Gastrocnemius medialis (tissue), 4 donors: ENCODE measurements at regions not wholly inside any gene's neighbourhood (a gene's known extent, or its start where the extent isn't known, plus 50 kb on each side); places are given as distances from the start of the nearest gene placed in this dataset.

Source experiments
- ATAC-seq, 2 donors: fragments of 150-250 bp; one replicate each; pipeline ENCODE4 v1.9.1; 2016
- DNase-seq, 2 donors: peaks; one replicate each; pipeline ENCODE4 v3.0.0-alpha.2; 2019
- H3K27ac ChIP-seq, 4 donors: fragments of 200-600 bp; sonication (generic); 1 replicate in 1 of 4; 2 replicates in 3 of 4; pipeline ENCODE4 v1.5.1; 2016 to 2018; ENCODE audit warnings: mild to moderate bottlenecking in 2 of 4, moderate library complexity in 1 of 4
- H3K27me3 ChIP-seq, 3 donors: fragments of 200-600 bp; sonication (generic) in 2 of 3; 1 replicate in 1 of 3; 2 replicates in 2 of 3; pipeline versions ENCODE4 v1.5.1 to v1.6.0; 2016 to 2019; ENCODE audit warnings: mild to moderate bottlenecking in 1 of 3, moderate library complexity in 1 of 3
- H3K36me3 ChIP-seq, 2 donors: fragments of 200-600 bp; sonication (generic) in 1 of 2; one replicate each; pipeline ENCODE4 v1.5.1; 2017 to 2018
- H3K4me1 ChIP-seq, 2 donors: fragments of 200-600 bp; sonication (generic) in 1 of 2; one replicate each; pipeline ENCODE4 v1.5.1; 2016 to 2017; ENCODE audit warnings: mild to moderate bottlenecking in 2 of 2
- H3K4me3 ChIP-seq, 4 donors: fragments of 200-600 bp; sonication (generic) in 3 of 4; 1 replicate in 1 of 4; 2 replicates in 3 of 4; pipeline ENCODE4 v1.5.1; 2016 to 2019; ENCODE audit warnings: mild to moderate bottlenecking in 2 of 4
- H3K9me3 ChIP-seq, 3 donors: fragments of 200-600 bp; sonication (generic) in 2 of 3; 1 replicate in 1 of 3; 2 replicates in 2 of 3; pipeline ENCODE4 v1.5.1; 2016 to 2019
- POLR2A ChIP-seq, 2 donors: fragments of 450-650 bp; IDR thresholded peaks; one replicate each; pipeline ENCODE4 v1.6.1; 2017; ENCODE audit warnings: antibody characterized with exemption in 2 of 2, mild to moderate bottlenecking in 2 of 2, moderate library complexity in 2 of 2
- in situ Hi-C, 4 donors: fragments of 200-750 bp; cut with MboI; loops; one replicate each; pipeline versions ENCODE4 v1.15.0 to v1.8.0; 2017; ENCODE audit warnings: low sequenced_read_pairs in 4 of 4
- intact Hi-C: fragments of 100-400 bp; cut with DNase I; formaldehyde crosslinking; loops from one replicate; pipeline ENCODE4 v1.15.1; 2023; ENCODE audit warnings: low total_unique reads
- TF ChIP-seq, protein P1 (sequence below), 5 experiments: fragments of 450-650 bp in 3 of 5; fragments of 200-600 bp in 2 of 5; sonication (generic) in 2 of 5; IDR thresholded peaks in 4 of 5; conservative IDR thresholded peaks in 1 of 5; 1 replicate in 4 of 5; 2 replicates in 1 of 5; pipeline ENCODE4 v1.5.1; 2016 to 2019; ENCODE audit warnings: antibody characterized with exemption in 5 of 5, mild to moderate bottlenecking in 3 of 5, moderate library complexity in 3 of 5

DNA sequence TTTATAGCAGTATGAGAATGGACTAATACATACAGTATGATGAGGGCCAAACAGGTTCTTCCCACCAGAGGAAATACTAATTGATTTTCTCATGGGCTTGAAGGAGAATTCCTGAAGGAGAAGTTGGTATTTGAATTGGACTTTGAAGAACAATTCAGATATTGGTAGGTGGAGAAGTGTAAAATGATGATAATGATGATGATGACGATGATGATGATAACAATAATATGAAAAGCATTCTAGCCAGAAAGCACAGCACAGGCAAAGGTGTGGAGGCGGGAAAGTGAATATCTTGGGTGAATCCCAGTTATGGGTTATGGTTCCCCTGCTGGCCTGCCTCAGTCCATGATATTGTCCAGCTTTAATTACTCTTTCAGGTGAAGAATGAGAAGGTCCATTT lies 562.4 kb upstream of the SALL1 start:
- Histone ChIP-seq H3K4me1 (no peaks in the 10 kb centered on the region), H3K27me3 (no peaks in the 10 kb centered on the region), H3K9me3 (no peaks in the 10 kb centered on the region), H3K27ac (no peak overlapping the region), H3K36me3 (no peaks in the 10 kb centered on the region), H3K4me3 (no peak overlapping the region)
- TF ChIP-seq POLR2A (IDR thresholded peaks at IDR 0.05): no peak
- TF ChIP-seq, protein P1, sequence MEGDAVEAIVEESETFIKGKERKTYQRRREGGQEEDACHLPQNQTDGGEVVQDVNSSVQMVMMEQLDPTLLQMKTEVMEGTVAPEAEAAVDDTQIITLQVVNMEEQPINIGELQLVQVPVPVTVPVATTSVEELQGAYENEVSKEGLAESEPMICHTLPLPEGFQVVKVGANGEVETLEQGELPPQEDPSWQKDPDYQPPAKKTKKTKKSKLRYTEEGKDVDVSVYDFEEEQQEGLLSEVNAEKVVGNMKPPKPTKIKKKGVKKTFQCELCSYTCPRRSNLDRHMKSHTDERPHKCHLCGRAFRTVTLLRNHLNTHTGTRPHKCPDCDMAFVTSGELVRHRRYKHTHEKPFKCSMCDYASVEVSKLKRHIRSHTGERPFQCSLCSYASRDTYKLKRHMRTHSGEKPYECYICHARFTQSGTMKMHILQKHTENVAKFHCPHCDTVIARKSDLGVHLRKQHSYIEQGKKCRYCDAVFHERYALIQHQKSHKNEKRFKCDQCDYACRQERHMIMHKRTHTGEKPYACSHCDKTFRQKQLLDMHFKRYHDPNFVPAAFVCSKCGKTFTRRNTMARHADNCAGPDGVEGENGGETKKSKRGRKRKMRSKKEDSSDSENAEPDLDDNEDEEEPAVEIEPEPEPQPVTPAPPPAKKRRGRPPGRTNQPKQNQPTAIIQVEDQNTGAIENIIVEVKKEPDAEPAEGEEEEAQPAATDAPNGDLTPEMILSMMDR (IDR thresholded peaks at IDR 0.05 in 4 of 5, conservative IDR thresholded peaks at IDR 0.05 in 1 of 5): no peak
- no peak for ATAC-seq
- no peak for DNase-seq
- in situ Hi-C loops (no loop called here), intact Hi-C loops (no loop called here)

DNA sequence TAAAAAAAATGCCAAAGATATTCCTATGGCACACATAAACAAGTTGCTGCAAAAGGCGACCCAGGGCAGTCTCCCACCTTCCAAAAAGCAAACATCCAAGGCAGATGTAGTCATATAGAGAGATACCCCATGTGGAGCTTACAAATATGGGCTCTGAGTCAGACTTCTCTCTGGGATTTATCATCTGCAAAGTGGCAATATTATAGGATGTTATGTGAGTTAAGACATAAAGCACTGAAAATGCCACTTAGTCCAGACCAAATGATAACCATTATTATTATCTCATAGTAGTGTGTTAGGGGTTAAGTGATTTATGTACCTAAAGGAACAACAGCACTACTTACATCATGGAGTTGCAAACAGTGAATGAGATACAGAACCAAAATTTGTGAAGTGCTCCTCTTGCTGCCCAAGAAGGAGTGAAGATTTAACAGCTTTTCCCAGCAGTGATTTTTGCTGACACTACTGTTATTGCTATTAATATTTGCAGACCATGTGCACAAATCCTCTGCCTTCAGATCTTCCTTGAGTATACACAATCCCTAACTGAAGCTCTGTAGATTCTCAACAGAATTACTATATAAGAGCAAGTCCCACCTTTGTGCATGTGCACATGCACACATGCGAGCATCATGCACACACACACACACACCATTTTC lies 560.0 kb upstream of the SALL1 start:
- Histone ChIP-seq H3K27me3 (no peaks in the 10 kb centered on the region), H3K36me3 (no peaks in the 10 kb centered on the region), H3K4me1 (no peaks in the 10 kb centered on the region), H3K4me3 (no peak overlapping the region), H3K9me3 (no peaks in the 10 kb centered on the region), H3K27ac (no peak overlapping the region)
- no peak for DNase-seq
- TF ChIP-seq, protein P1 (IDR thresholded peaks at IDR 0.05 in 4 of 5, conservative IDR thresholded peaks at IDR 0.05 in 1 of 5): no peak
- no peak for TF ChIP-seq POLR2A (IDR thresholded peaks at IDR 0.05)
- intact Hi-C loops (no loop called here), in situ Hi-C loops (no loop called here)
- no peak for ATAC-seq

DNA sequence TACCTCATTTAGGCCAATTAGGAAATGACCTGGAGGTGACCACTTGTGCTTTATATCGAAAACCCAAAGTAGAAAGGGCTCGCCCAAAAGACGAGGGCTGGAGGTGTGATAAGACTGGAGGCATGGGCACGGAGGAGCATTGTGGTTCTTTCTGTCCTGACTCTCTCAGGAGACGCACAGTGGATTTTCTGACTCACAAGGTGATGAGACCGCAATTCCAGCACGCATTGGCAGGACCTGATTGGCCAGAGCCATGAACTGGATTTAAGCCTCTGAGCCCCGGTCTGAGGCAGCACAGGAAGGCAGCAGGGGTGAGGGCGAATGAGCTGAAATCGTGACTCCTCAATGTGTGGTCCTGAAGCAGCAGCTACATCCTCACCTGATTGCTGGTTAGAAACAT lies 559.1 kb upstream of the SALL1 start:
- Histone ChIP-seq H3K36me3 (no peaks in the 10 kb centered on the region), H3K27ac (no peak overlapping the region), H3K4me3 (no peak overlapping the region), H3K9me3 (no peaks in the 10 kb centered on the region), H3K27me3 (no peaks in the 10 kb centered on the region), H3K4me1 (no peaks in the 10 kb centered on the region)
- ATAC-seq (no peak), DNase-seq (no peak)
- in situ Hi-C loops: no loop called here
- TF ChIP-seq, protein P1 (IDR thresholded peaks at IDR 0.05 in 4 of 5, conservative IDR thresholded peaks at IDR 0.05 in 1 of 5): no peak
- TF ChIP-seq POLR2A (IDR thresholded peaks at IDR 0.05): no peak
- intact Hi-C loops: no loop called here

DNA sequence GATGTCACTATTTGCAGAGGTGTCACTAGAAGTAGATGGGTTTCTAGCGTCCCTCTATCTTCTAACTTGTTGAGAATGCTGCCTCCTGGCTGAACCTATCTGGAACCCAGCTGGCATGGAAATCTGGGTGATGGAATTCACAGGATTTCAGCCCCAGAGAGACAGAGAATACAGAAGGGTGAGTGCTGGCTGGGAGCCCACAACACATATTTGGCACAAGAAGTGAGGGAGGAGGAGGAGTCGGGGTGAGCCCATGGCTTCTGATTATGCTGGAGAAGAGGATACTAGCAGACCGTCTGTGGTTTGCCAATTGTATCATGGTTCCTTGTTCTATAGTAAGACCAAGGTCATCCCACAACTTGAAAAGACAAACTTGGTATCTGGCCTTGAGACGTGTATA lies 557.8 kb upstream of the SALL1 start:
- no peaks in the 10 kb centered on the region for H3K4me1 ChIP-seq
- no peaks in the 10 kb centered on the region for H3K36me3 ChIP-seq
- in situ Hi-C loops (no loop called here), intact Hi-C loops (no loop called here)
- no peak overlapping the region for H3K4me3 ChIP-seq
- DNase-seq (no peak), ATAC-seq (no peak)
- H3K27me3 ChIP-seq: no peaks in the 10 kb centered on the region
- no peaks in the 10 kb centered on the region for H3K9me3 ChIP-seq
- TF ChIP-seq, protein P1 (IDR thresholded peaks at IDR 0.05 in 4 of 5, conservative IDR thresholded peaks at IDR 0.05 in 1 of 5): no peak
- TF ChIP-seq POLR2A (IDR thresholded peaks at IDR 0.05): no peak
- H3K27ac ChIP-seq: no peak overlapping the region

DNA sequence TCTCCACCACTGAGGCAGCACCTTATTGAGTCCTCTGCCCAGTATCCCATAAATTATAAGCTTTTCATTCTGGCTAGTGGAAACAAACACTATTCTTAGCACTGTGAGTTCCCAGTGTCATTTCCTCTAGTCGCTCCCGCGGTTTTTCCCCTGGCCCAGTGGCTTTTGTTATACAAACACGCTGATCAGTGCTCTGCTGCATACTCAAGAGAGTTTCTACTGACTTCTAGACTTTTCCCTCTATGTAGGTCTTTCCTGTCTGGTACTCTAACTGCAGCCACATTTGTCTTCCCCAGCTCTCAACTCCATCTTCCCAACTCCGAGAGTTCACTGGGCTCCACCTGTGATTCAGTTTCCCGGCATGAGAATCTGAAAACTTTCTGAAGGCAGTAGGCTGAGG lies 556.6 kb upstream of the SALL1 start:
- Histone ChIP-seq H3K27me3 (no peaks in the 10 kb centered on the region), H3K27ac (no peak overlapping the region), H3K36me3 (no peaks in the 10 kb centered on the region), H3K4me3 (no peak overlapping the region), H3K9me3 (no peaks in the 10 kb centered on the region), H3K4me1 (no peaks in the 10 kb centered on the region)
- DNase-seq (no peak), ATAC-seq (no peak)
- intact Hi-C loops: no loop called here
- in situ Hi-C loops: no loop called here
- TF ChIP-seq, protein P1 (IDR thresholded peaks at IDR 0.05 in 4 of 5, conservative IDR thresholded peaks at IDR 0.05 in 1 of 5): no peak
- no peak for TF ChIP-seq POLR2A (IDR thresholded peaks at IDR 0.05)
